WTC11 (cell line): ENCODE measurements at regions not wholly inside any gene's neighbourhood (a gene's known extent, or its start where the extent isn't known, plus 50 kb on each side); places are given as distances from the start of the nearest gene placed in this dataset.

Experiments used
- ATAC-seq: fragments of 200-7000 bp; cut with Tn5 transposase; 2 replicates; pipeline ENCODE4 v1.10.0; 2021; ENCODE audit warnings: mild to moderate bottlenecking, moderate library complexity
- CTCF ChIA-PET: fragments of 300-600 bp; sonication (Branson Sonifier 250); formaldehyde crosslinking; loops from one replicate; lab custom pipeline; 2021; ENCODE audit warnings: antibody characterized with exemption; lab: Charles Lee
- POLR2A ChIA-PET: fragments of 350-600 bp; sonication (Branson Sonifier 250); formaldehyde crosslinking; loops from one replicate; lab custom pipeline; 2021; ENCODE audit warnings: antibody characterized with exemption; lab: Charles Lee
- DNase-seq: peaks from one replicate; pipeline ENCODE4 v3.0.0; 2021; ENCODE audit warnings: low spot score
- H3K27ac Mint-ChIP-seq: 2 replicates; pipeline ENCODE4 v1.8.0; 2021; ENCODE audit warnings: mixed read lengths
- H3K27me3 Mint-ChIP-seq: 2 replicates; pipeline ENCODE4 v1.8.0; 2021; ENCODE audit warnings: low read depth, mild to moderate bottlenecking, moderate library complexity, mixed read lengths
- H3K36me3 Mint-ChIP-seq: 2 replicates; pipeline ENCODE4 v1.8.0; 2021; ENCODE audit warnings: mixed read lengths
- H3K4me1 Mint-ChIP-seq: 2 replicates; pipeline ENCODE4 v1.8.0; 2022; ENCODE audit warnings: mixed read lengths
- H3K4me3 Mint-ChIP-seq: 2 replicates; pipeline ENCODE4 v1.8.0; 2021; ENCODE audit warnings: mild to moderate bottlenecking, moderate library complexity, mixed read lengths
- H3K9me3 Mint-ChIP-seq: 2 replicates; pipeline ENCODE4 v1.8.0; 2021; ENCODE audit warnings: mixed read lengths
- ATF1 ChIP-seq: sonication (generic); formaldehyde crosslinking; IDR thresholded peaks from 2 replicates; pipeline ENCODE4 v1.8.1; 2023; ENCODE audit warnings: mild to moderate bottlenecking, moderate library complexity, missing genetic modification reagents
- CBFB ChIP-seq: sonication (generic); formaldehyde crosslinking; IDR thresholded peaks from 2 replicates; pipeline ENCODE4 v1.8.1; 2022; ENCODE audit warnings: mild to moderate bottlenecking, low read depth, missing genetic modification reagents
- CREB1 ChIP-seq: sonication (generic); formaldehyde crosslinking; IDR thresholded peaks from 2 replicates; pipeline ENCODE4 v1.8.0; 2023; ENCODE audit warnings: mild to moderate bottlenecking, missing genetic modification reagents
- ESRRA ChIP-seq: sonication (generic); formaldehyde crosslinking; IDR thresholded peaks from 2 replicates; pipeline ENCODE4 v1.8.1; 2022; ENCODE audit warnings: mild to moderate bottlenecking, missing genetic modification reagents, borderline replicate concordance
- GABPB1 ChIP-seq: sonication (generic); formaldehyde crosslinking; IDR thresholded peaks from 2 replicates; pipeline ENCODE4 v1.8.1; 2023; ENCODE audit warnings: mild to moderate bottlenecking, missing genetic modification reagents
- GTF2I ChIP-seq: fragments of 250-450 bp; sonication (Bioruptor Pico); conservative IDR thresholded peaks from 2 replicates; pipeline ENCODE4 v1.4.0; 2021; ENCODE audit warnings: mild to moderate bottlenecking
- JAZF1 ChIP-seq: fragments of 250-450 bp; sonication (Bioruptor Pico); IDR thresholded peaks from 2 replicates; pipeline ENCODE4 v1.9.0; 2021; ENCODE audit warnings: moderate library complexity, mild to moderate bottlenecking, inconsistent platforms
- JUN ChIP-seq: sonication (generic); formaldehyde crosslinking; IDR thresholded peaks from 2 replicates; pipeline ENCODE4 v1.8.0; 2023; ENCODE audit warnings: mild to moderate bottlenecking, missing genetic modification reagents
- KAT7 ChIP-seq: sonication (generic); formaldehyde crosslinking; IDR thresholded peaks from 2 replicates; pipeline ENCODE4 v1.8.1; 2023; ENCODE audit warnings: missing genetic modification reagents, mild to moderate bottlenecking, borderline replicate concordance
- NFATC4 ChIP-seq: fragments of 250-450 bp; sonication (Bioruptor Pico); IDR thresholded peaks from 2 replicates; pipeline ENCODE4 v1.9.0; 2021; ENCODE audit warnings: mild to moderate bottlenecking
- NFE2L1 ChIP-seq: sonication (generic); formaldehyde crosslinking; IDR thresholded peaks from 2 replicates; pipeline ENCODE4 v1.8.1; 2023; ENCODE audit warnings: missing genetic modification reagents
- NR1H2 ChIP-seq: sonication (generic); formaldehyde crosslinking; IDR thresholded peaks from 2 replicates; pipeline ENCODE4 v1.9.0; 2021; ENCODE audit warnings: mild to moderate bottlenecking, moderate library complexity, missing genetic modification reagents
- PRRX2 ChIP-seq: fragments of 250-450 bp; sonication (Bioruptor Pico); IDR thresholded peaks from 2 replicates; pipeline ENCODE4 v1.8.0; 2021; ENCODE audit warnings: mild to moderate bottlenecking
- RORB ChIP-seq: fragments of 250-450 bp; sonication (Bioruptor Pico); IDR thresholded peaks from 2 replicates; pipeline ENCODE4 v1.9.0; 2021; ENCODE audit warnings: mild to moderate bottlenecking
- SMAD3 ChIP-seq: sonication (generic); formaldehyde crosslinking; IDR thresholded peaks from 2 replicates; pipeline ENCODE4 v1.8.0; 2022; ENCODE audit warnings: missing genetic modification reagents, mild to moderate bottlenecking, borderline replicate concordance
- TP53 ChIP-seq: sonication (generic); formaldehyde crosslinking; IDR thresholded peaks from 2 replicates; pipeline ENCODE4 v1.8.1; 2023; ENCODE audit warnings: mild to moderate bottlenecking, missing genetic modification reagents
- ZBTB21 ChIP-seq: sonication (generic); formaldehyde crosslinking; IDR thresholded peaks from 2 replicates; pipeline ENCODE4 v1.8.1; 2023; ENCODE audit warnings: mild to moderate bottlenecking, missing genetic modification reagents, borderline replicate concordance
- ZNF138 ChIP-seq: sonication (generic); formaldehyde crosslinking; conservative IDR thresholded peaks from 2 replicates; pipeline ENCODE4 v1.8.1; 2022; ENCODE audit warnings: mild to moderate bottlenecking, moderate library complexity, missing genetic modification reagents
- ZNF219 ChIP-seq: sonication (generic); formaldehyde crosslinking; IDR thresholded peaks from 2 replicates; pipeline ENCODE4 v1.8.0; 2023; ENCODE audit warnings: missing genetic modification reagents, mild to moderate bottlenecking, borderline replicate concordance
- ZNF263 ChIP-seq: sonication (generic); formaldehyde crosslinking; IDR thresholded peaks from 2 replicates; pipeline ENCODE4 v1.8.1; 2022; ENCODE audit warnings: low read depth, mild to moderate bottlenecking, moderate library complexity, missing genetic modification reagents
- ZNF671 ChIP-seq: fragments of 250-450 bp; sonication (Bioruptor Pico); IDR thresholded peaks from 2 replicates; pipeline ENCODE4 v1.8.0; 2021; ENCODE audit warnings: mild to moderate bottlenecking
- TF ChIP-seq, protein P1 (sequence below): sonication (generic); formaldehyde crosslinking; IDR thresholded peaks from 2 replicates; pipeline ENCODE4 v1.8.0; 2022; ENCODE audit warnings: mild to moderate bottlenecking, missing genetic modification reagents
- TF ChIP-seq, protein P2 (sequence below): sonication (generic); formaldehyde crosslinking; IDR thresholded peaks from 2 replicates; pipeline ENCODE4 v1.8.0; 2022; ENCODE audit warnings: mild to moderate bottlenecking, missing genetic modification reagents
- TF ChIP-seq, protein P3 (sequence below): sonication (generic); formaldehyde crosslinking; conservative IDR thresholded peaks from 2 replicates; pipeline ENCODE4 v1.8.1; 2022; ENCODE audit warnings: mild to moderate bottlenecking, missing genetic modification reagents
- TF ChIP-seq, protein P4 (sequence below): fragments of 250-450 bp; sonication (Bioruptor Pico); IDR thresholded peaks from 2 replicates; pipeline ENCODE4 v1.9.0; 2021; ENCODE audit warnings: moderate library complexity, mild to moderate bottlenecking, inconsistent platforms, borderline replicate concordance
- TF ChIP-seq, protein P5 (sequence below): sonication (generic); formaldehyde crosslinking; IDR thresholded peaks from 2 replicates; pipeline ENCODE4 v1.8.0; 2022; ENCODE audit warnings: mild to moderate bottlenecking, missing genetic modification reagents
- TF ChIP-seq, protein P6 (sequence below): fragments of 250-450 bp; sonication (Bioruptor Pico); conservative IDR thresholded peaks from 2 replicates; pipeline ENCODE4 v1.9.0; 2021; ENCODE audit warnings: mild to moderate bottlenecking
- TF ChIP-seq, protein P7 (sequence below): sonication (generic); formaldehyde crosslinking; IDR thresholded peaks from 2 replicates; pipeline ENCODE4 v1.8.1; 2022; ENCODE audit warnings: mild to moderate bottlenecking, missing genetic modification reagents, moderate library complexity, borderline replicate concordance

DNA sequence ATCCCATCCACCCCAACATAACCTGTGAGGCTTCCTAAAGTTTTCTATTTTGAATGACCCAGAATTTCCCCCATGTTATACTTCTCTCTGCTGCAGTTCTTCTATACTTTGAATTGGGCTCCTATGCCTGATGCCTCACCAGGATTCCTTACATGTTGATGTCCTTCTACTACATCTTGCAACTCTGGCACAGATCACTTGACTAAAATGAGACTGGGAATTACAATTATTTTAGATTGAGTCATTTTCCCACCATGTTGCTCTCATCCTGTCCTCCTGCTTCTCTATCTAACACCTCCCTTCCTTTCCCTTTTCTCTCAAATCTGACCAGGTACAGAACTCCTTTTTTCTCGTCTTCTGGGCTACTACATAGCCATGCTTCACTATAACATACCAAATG, 314.0 kb upstream of the KCNJ16 start (continued):
- TF ChIP-seq NFATC4 (CRISPR knock-in tag) (no peak), ZNF138 (CRISPR knock-in tag) (no peak)

DNA sequence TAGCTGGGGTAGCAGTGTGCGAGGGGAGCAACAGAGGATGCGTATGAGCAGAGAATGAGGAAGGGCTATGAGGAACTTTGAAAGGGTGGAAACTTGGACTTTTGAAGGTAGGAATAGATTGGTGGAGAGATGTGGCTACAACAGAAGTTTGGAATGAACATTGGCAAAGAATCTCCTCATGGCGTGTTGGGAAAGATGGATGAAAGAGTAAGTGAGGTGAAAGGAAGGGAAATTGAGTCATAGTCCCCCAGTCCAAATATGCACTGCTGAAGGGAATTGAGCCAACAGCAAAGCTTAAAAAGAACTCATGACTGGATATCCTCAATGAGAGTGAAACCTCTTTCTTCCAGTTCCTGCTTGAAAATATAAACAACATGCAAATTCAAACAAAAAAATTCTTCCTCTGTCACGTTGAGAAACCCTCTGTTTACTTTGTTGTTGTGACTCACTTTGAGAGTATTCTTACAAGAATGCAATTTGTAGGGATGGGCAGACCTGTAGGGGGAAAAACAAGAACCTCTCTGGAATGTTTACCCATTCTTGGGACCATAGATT, 313.2 kb upstream of the KCNJ16 start:
- TF ChIP-seq JAZF1 (no peak), ATF1 (CRISPR knock-in tag) (no peak), GTF2I (CRISPR knock-in tag) (no peak), ZNF671 (CRISPR knock-in tag) (no peak), ESRRA (CRISPR knock-in tag) (no peak), RORB (CRISPR knock-in tag) (no peak), SMAD3 (no peak), CBFB (CRISPR knock-in tag) (no peak), ZNF263 (no peak), PRRX2 (CRISPR knock-in tag) (no peak), KAT7 (no peak), TP53 (CRISPR knock-in tag) (no peak), JUN (no peak)
- TF ChIP-seq, protein P1, sequence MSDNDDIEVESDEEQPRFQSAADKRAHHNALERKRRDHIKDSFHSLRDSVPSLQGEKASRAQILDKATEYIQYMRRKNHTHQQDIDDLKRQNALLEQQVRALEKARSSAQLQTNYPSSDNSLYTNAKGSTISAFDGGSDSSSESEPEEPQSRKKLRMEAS (CRISPR knock-in tag) = no peak
- TF ChIP-seq, protein P2, sequence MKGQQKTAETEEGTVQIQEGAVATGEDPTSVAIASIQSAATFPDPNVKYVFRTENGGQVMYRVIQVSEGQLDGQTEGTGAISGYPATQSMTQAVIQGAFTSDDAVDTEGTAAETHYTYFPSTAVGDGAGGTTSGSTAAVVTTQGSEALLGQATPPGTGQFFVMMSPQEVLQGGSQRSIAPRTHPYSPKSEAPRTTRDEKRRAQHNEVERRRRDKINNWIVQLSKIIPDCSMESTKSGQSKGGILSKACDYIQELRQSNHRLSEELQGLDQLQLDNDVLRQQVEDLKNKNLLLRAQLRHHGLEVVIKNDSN (CRISPR knock-in tag) = no peak
- TF ChIP-seq, protein P3, sequence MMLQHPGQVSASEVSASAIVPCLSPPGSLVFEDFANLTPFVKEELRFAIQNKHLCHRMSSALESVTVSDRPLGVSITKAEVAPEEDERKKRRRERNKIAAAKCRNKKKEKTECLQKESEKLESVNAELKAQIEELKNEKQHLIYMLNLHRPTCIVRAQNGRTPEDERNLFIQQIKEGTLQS (CRISPR knock-in tag) = no peak
- TF ChIP-seq, all 79 proteins: peak for 0
- CTCF ChIA-PET = interaction anchor here (1.4 to 2.1 kb wide), 2 partner anchors 40 to 155 kb away, joined by 3 to 7 read pairs; no protein-coding TSS in a partner anchor
- Mint-ChIP-seq H3K4me1 (peaks cover 10% of the 10 kb centered on the region), H3K27me3 (no peaks in the 10 kb centered on the region), H3K27ac (0 out of 2 replicates have a peak overlapping the region, but pooled peaks have one; percentile 7), H3K9me3 (no peaks in the 10 kb centered on the region), H3K4me3 (no peak overlapping the region), H3K36me3 (no peaks in the 10 kb centered on the region)
- POLR2A ChIA-PET = no interaction called here
- ATAC-seq = no peak
- DNase-seq = no peak

DNA sequence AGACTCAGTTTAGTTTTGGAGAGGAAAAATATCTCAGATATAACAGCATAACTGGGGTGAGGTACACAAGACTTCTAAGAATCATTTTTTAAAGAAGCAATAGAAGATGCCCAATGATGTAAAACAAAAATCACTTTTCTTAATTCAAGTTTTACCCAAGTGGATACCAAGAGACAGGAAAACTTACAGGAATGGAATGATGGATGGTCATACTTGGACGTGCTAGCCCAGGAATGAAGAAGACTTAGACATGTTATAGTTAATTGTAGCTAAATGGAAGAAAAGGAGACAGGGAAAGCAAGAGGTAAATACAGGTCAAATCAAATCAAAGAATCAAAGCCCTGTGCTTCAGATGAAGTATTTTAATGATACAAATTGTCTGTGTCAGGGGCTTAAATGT, 312.7 kb upstream of the KCNJ16 start:
- Mint-ChIP-seq H3K27me3 (no peaks in the 10 kb centered on the region), H3K4me1 (peaks cover 10% of the 10 kb centered on the region), H3K9me3 (no peaks in the 10 kb centered on the region), H3K36me3 (no peaks in the 10 kb centered on the region), H3K4me3 (no peak overlapping the region), H3K27ac (no peak overlapping the region; the same call in 1 of the 2 replicates)
- POLR2A ChIA-PET = no interaction called here
- DNase-seq (no peak), ATAC-seq (no peak)
- CTCF ChIA-PET = interaction anchor here (1.4 to 2.1 kb wide), 2 partner anchors 40 to 155 kb away, joined by 3 to 7 read pairs; no protein-coding TSS in a partner anchor
- TF ChIP-seq CREB1 (CRISPR knock-in tag) (no peak), ZBTB21 (CRISPR knock-in tag) (no peak), GABPB1 (CRISPR knock-in tag) (no peak), NR1H2 (no peak), CBFB (CRISPR knock-in tag) (no peak), NFE2L1 (CRISPR knock-in tag) (no peak), ZNF219 (CRISPR knock-in tag) (no peak)
- TF ChIP-seq, protein P4, sequence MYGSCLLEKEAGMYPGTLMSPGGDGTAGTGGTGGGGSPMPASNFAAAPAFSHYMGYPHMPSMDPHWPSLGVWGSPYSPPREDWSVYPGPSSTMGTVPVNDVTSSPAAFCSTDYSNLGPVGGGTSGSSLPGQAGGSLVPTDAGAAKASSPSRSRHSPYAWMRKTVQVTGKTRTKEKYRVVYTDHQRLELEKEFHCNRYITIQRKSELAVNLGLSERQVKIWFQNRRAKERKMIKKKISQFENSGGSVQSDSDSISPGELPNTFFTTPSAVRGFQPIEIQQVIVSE (CRISPR knock-in tag) = no peak
- TF ChIP-seq, protein P3 (CRISPR knock-in tag) = no peak
- TF ChIP-seq, protein P5, sequence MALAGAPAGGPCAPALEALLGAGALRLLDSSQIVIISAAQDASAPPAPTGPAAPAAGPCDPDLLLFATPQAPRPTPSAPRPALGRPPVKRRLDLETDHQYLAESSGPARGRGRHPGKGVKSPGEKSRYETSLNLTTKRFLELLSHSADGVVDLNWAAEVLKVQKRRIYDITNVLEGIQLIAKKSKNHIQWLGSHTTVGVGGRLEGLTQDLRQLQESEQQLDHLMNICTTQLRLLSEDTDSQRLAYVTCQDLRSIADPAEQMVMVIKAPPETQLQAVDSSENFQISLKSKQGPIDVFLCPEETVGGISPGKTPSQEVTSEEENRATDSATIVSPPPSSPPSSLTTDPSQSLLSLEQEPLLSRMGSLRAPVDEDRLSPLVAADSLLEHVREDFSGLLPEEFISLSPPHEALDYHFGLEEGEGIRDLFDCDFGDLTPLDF (CRISPR knock-in tag) = no peak
- TF ChIP-seq, protein P6, sequence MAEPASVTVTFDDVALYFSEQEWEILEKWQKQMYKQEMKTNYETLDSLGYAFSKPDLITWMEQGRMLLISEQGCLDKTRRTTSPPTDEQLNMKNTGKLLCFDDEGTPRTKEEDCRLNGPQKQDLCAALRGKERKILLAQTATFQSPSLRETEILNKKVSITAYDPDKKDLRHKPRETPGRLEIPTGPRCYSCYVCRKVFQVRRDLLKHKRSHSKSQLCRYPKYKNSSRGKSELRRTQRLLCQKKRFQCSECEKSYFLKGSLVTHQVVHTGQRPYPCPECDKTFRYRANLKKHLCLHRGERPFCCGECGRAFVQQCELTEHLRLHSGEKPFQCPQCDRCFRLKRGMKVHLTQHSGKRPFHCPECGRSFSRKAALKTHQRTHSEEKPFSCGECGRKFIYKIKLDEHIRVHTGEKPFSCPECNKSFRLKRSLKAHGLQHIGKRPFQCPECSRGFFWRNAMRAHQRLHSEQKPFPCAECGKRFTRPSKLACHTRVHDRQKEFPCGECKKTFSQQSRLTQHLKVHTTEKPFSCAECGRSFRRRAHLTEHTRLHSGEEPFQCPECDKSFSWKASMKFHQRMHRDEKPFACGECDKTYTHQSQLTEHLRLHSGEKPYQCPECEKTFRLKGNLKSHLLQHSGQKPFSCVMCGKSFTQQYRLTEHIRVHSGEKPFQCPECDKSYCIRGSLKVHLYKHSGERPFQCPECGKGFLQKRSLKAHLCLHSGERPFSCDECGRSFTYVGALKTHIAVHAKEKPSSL (CRISPR knock-in tag) = no peak
- TF ChIP-seq, protein P7, sequence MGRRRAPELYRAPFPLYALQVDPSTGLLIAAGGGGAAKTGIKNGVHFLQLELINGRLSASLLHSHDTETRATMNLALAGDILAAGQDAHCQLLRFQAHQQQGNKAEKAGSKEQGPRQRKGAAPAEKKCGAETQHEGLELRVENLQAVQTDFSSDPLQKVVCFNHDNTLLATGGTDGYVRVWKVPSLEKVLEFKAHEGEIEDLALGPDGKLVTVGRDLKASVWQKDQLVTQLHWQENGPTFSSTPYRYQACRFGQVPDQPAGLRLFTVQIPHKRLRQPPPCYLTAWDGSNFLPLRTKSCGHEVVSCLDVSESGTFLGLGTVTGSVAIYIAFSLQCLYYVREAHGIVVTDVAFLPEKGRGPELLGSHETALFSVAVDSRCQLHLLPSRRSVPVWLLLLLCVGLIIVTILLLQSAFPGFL = no peak
